ENCODE measurements at regions not wholly inside any gene's neighbourhood (a gene's known extent, or its start where the extent isn't known, plus 50 kb on each side); places are given as distances from the start of the nearest gene placed in this dataset.

DNA sequence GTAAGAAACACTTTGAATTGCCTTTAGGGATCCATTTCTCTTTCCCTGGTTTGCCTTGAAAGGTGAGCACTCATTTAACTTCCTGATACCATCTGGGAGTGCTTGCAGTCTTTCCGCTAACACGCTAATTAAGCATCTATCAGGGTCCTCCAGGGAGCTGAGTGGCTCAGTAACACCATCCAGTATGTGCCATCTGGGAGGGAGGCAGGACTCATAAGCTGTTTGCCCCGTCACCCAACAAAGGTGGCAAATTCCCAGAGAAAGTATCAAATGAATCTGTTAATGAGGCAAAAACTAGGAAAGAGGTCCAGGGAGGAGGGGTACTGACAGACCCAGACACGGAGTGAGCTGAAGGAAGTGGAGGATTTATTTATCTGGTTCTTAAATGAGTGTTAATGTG is 430.9 kb downstream of the HLX start:
- H3K4me1 Mint-ChIP-seq (ENCODE audit: unreplicated experiment): no peaks in the 10 kb centered on the region
- H3K36me3 Mint-ChIP-seq (ENCODE audit: low read depth, unreplicated experiment): no peaks in the 10 kb centered on the region
- no peak for TF ChIP-seq CTCF (IDR thresholded peaks at IDR 0.05; ENCODE audit: unreplicated experiment)
- H3K27me3 Mint-ChIP-seq (ENCODE audit: unreplicated experiment): no peaks in the 10 kb centered on the region
- no peaks in the 10 kb centered on the region for H3K9me3 Mint-ChIP-seq (ENCODE audit: unreplicated experiment)
- no peak for DNase-seq (ENCODE audit: low spot score)
- no peak overlapping the region for H3K27ac Mint-ChIP-seq (ENCODE audit: unreplicated experiment)
- H3K4me3 Mint-ChIP-seq (ENCODE audit: unreplicated experiment): no peak overlapping the region

GRCh38 chr1:221315330-221315729 is 426.6 kb downstream of the DUSP10 start:
- no peak overlapping the region for H3K4me3 Mint-ChIP-seq (ENCODE audit: unreplicated experiment)
- no peaks in the 10 kb centered on the region for H3K4me1 Mint-ChIP-seq (ENCODE audit: unreplicated experiment)
- no peak for DNase-seq (ENCODE audit: low spot score)
- no peak for TF ChIP-seq CTCF (IDR thresholded peaks at IDR 0.05; ENCODE audit: unreplicated experiment)
- no peaks in the 10 kb centered on the region for H3K36me3 Mint-ChIP-seq (ENCODE audit: low read depth, unreplicated experiment)
- no peak overlapping the region for H3K27ac Mint-ChIP-seq (ENCODE audit: unreplicated experiment)
- H3K27me3 Mint-ChIP-seq (ENCODE audit: unreplicated experiment): no peaks in the 10 kb centered on the region
- H3K9me3 Mint-ChIP-seq (ENCODE audit: unreplicated experiment): no peaks in the 10 kb centered on the region

GRCh38 chr1:221316491-221317056 is 425.3 kb downstream of the DUSP10 start:
- no peak for TF ChIP-seq CTCF (IDR thresholded peaks at IDR 0.05; ENCODE audit: unreplicated experiment)
- Mint-ChIP-seq H3K4me3 (ENCODE audit: unreplicated experiment) (no peak overlapping the region), H3K4me1 (ENCODE audit: unreplicated experiment) (no peaks in the 10 kb centered on the region), H3K27me3 (ENCODE audit: unreplicated experiment) (no peaks in the 10 kb centered on the region), H3K9me3 (ENCODE audit: unreplicated experiment) (no peaks in the 10 kb centered on the region), H3K27ac (ENCODE audit: unreplicated experiment) (no peak overlapping the region), H3K36me3 (ENCODE audit: low read depth, unreplicated experiment) (no peaks in the 10 kb centered on the region)
- no peak for DNase-seq (ENCODE audit: low spot score)

DNA sequence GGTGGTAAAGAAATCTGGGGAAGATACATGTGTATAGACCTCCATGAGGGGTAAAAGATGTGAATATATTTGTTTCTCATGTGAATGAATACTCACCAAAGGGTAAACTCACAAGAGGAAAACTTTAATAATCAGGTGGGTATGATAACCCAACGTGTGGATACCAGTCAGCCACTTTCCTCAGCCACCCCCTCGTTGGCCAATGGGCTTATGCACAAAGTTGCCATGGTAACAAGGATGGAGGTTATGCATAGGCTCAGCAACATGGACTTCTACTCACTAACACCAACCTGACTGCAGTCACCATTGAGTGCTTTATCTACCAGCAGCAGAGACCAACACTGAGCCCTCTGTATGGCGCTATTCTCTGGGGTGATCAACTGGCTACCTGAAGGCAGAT is 424.4 kb downstream of the DUSP10 start:
- no peaks in the 10 kb centered on the region for H3K27me3 Mint-ChIP-seq (ENCODE audit: unreplicated experiment)
- H3K36me3 Mint-ChIP-seq (ENCODE audit: low read depth, unreplicated experiment): no peaks in the 10 kb centered on the region
- no peak for TF ChIP-seq CTCF (IDR thresholded peaks at IDR 0.05; ENCODE audit: unreplicated experiment)
- no peak for DNase-seq (ENCODE audit: low spot score)
- H3K9me3 Mint-ChIP-seq (ENCODE audit: unreplicated experiment): no peaks in the 10 kb centered on the region
- H3K4me3 Mint-ChIP-seq (ENCODE audit: unreplicated experiment): no peak overlapping the region
- H3K4me1 Mint-ChIP-seq (ENCODE audit: unreplicated experiment): no peaks in the 10 kb centered on the region
- no peak overlapping the region for H3K27ac Mint-ChIP-seq (ENCODE audit: unreplicated experiment)

DNA sequence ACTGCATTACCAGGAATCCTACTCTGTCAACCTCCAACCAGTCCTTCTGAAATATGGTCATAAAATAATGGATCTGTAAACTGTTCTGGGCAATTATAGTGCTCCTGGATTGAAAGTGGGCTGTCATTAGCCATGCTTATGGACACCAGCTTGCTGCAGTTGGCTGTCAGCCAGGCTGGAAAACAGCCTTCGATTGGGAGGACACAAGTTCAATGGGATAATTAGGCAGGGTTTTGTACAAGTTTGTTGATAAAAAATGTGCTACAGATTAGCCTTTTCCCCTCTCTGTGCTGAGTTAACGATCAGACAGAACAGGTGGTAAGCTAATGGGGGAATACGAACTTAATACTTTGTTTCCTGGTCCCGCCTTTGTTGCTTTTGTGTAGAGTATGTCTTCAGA is 413.9 kb downstream of the DUSP10 start:
- Mint-ChIP-seq H3K27me3 (ENCODE audit: unreplicated experiment) (no peaks in the 10 kb centered on the region), H3K9me3 (ENCODE audit: unreplicated experiment) (no peaks in the 10 kb centered on the region), H3K4me3 (ENCODE audit: unreplicated experiment) (no peak overlapping the region), H3K27ac (ENCODE audit: unreplicated experiment) (no peak overlapping the region), H3K36me3 (ENCODE audit: low read depth, unreplicated experiment) (no peaks in the 10 kb centered on the region), H3K4me1 (ENCODE audit: unreplicated experiment) (no peaks in the 10 kb centered on the region)
- no peak for DNase-seq (ENCODE audit: low spot score)
- TF ChIP-seq CTCF (IDR thresholded peaks at IDR 0.05; ENCODE audit: unreplicated experiment): no peak

Data from endothelial cell (in vitro differentiated cells).